ENCODE measurements at regions not wholly inside any gene's neighbourhood (a gene's known extent, or its start where the extent isn't known, plus 50 kb on each side); places are given as distances from the start of the nearest gene placed in this dataset.

GRCh38 chr11:116185551-116185950, 587.2 kb downstream of the BUD13 start:
- H3K27me3 ChIP-seq (ENCODE audit: insufficient read depth, low read depth, low read length) = no peaks in the 10 kb centered on the region
- no peak overlapping the region for H3K9ac ChIP-seq (ENCODE audit: low read length)
- no peak overlapping the region for H2AFZ ChIP-seq (ENCODE audit: low read depth, low read length)
- H3K4me2 ChIP-seq (ENCODE audit: low read length) = no peak overlapping the region
- H3K27ac ChIP-seq (ENCODE audit: low read length) = no peak overlapping the region
- no peaks in the 10 kb centered on the region for H4K20me1 ChIP-seq (ENCODE audit: insufficient read depth)
- no peaks in the 10 kb centered on the region for H3K9me3 ChIP-seq (ENCODE audit: low read length)
- no peaks in the 10 kb centered on the region for H3K79me2 ChIP-seq (replicated peaks; ENCODE audit: insufficient read depth, low read length)
- TF ChIP-seq EP300 (conservative IDR thresholded peaks at IDR 0.05; ENCODE audit: poor library complexity, severe bottlenecking) = no peak
- no peak for TF ChIP-seq TAF1 (IDR thresholded peaks at IDR 0.05; ENCODE audit: low read depth)
- no peak for TF ChIP-seq SMC3 (conservative IDR thresholded peaks at IDR 0.05; ENCODE audit: poor library complexity)
- TF ChIP-seq MXI1 (conservative IDR thresholded peaks at IDR 0.05; ENCODE audit: poor library complexity, severe bottlenecking) = no peak
- no peak for TF ChIP-seq POLR2AphosphoS5 (IDR thresholded peaks at IDR 0.05)
- TF ChIP-seq EZH2 (IDR thresholded peaks at IDR 0.05; ENCODE audit: borderline replicate concordance, insufficient read depth, low read length, poor library complexity, severe bottlenecking) = no peak
- no peak for TF ChIP-seq RAD21 (conservative IDR thresholded peaks at IDR 0.05)
- TF ChIP-seq CTCF (IDR thresholded peaks at IDR 0.05; ENCODE audit: poor library complexity, severe bottlenecking) = no peak
- no peak for TF ChIP-seq REST (IDR thresholded peaks at IDR 0.05; ENCODE audit: borderline replicate concordance)
- H3K36me3 ChIP-seq (ENCODE audit: insufficient read depth, low read length) = no peaks in the 10 kb centered on the region
- no peaks in the 10 kb centered on the region for H3F3A ChIP-seq (ENCODE audit: insufficient read depth, low read length, poor library complexity, severe bottlenecking)
- no peaks in the 10 kb centered on the region for H3K9me2 ChIP-seq (ENCODE audit: insufficient read depth, low read length)
- H3K4me3 ChIP-seq (ENCODE audit: low read length) = no peak overlapping the region

- Histone ChIP-seq H3K4me2 (ENCODE audit: low read length) (no peak overlapping the region), H2AFZ (ENCODE audit: low read depth, low read length) (no peak overlapping the region), H3F3A (ENCODE audit: insufficient read depth, low read length, poor library complexity, severe bottlenecking) (no peaks in the 10 kb centered on the region), H3K79me2 (replicated peaks; ENCODE audit: insufficient read depth, low read length) (no peaks in the 10 kb centered on the region), H3K4me3 (ENCODE audit: low read length) (no peak overlapping the region), H3K9me3 (ENCODE audit: low read length) (no peaks in the 10 kb centered on the region), H4K20me1 (ENCODE audit: insufficient read depth) (no peaks in the 10 kb centered on the region), H3K27me3 (ENCODE audit: insufficient read depth, low read depth, low read length) (no peaks in the 10 kb centered on the region), H3K9me2 (ENCODE audit: insufficient read depth, low read length) (no peaks in the 10 kb centered on the region), H3K36me3 (ENCODE audit: insufficient read depth, low read length) (no peaks in the 10 kb centered on the region), H3K27ac (ENCODE audit: low read length) (no peak overlapping the region), H3K9ac (ENCODE audit: low read length) (no peak overlapping the region)
- TF ChIP-seq REST (IDR thresholded peaks at IDR 0.05; ENCODE audit: borderline replicate concordance) (no peak), EP300 (conservative IDR thresholded peaks at IDR 0.05; ENCODE audit: poor library complexity, severe bottlenecking) (no peak), POLR2AphosphoS5 (IDR thresholded peaks at IDR 0.05) (no peak), EZH2 (IDR thresholded peaks at IDR 0.05; ENCODE audit: borderline replicate concordance, insufficient read depth, low read length, poor library complexity, severe bottlenecking) (no peak), MXI1 (conservative IDR thresholded peaks at IDR 0.05; ENCODE audit: poor library complexity, severe bottlenecking) (no peak), SMC3 (conservative IDR thresholded peaks at IDR 0.05; ENCODE audit: poor library complexity) (no peak)
These were observed 588.0 kb downstream of the BUD13 start for GRCh38 chr11:116184763-116185162.

Measured in neural cell (in vitro differentiated cells).